ENCODE measurements at regions not wholly inside any gene's neighbourhood (a gene's known extent, or its start where the extent isn't known, plus 50 kb on each side); places are given as distances from the start of the nearest gene placed in this dataset.

DNA sequence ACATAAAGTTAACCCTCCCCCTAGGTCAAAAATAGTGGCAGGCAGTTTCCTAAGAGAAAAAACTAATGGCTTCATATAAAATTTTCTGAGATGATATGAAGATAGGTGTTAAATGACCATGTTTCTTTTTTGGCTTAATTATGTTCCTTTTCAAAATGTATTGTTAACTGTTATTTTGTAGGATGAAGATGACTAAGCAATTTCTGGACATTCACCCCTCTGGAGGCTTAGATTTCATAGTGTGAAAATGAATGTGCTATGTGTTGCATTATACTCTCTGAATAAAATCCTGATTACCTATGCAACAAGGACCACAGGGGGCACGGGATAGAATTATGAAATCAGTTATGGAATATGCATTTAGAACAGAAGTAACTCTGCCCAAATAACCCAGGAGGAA lies 233.5 kb downstream of the MRPS30 start:
- Histone ChIP-seq H3K4me1 (ENCODE audit: control insufficient read depth, insufficient read depth, low read length) (peaks cover 4% of the 10 kb centered on the region; the same call in 1 of the 2 replicates), H3K27ac (ENCODE audit: low read depth, low read length) (no peak overlapping the region), H3K4me3 (ENCODE audit: low read depth, low read length) (no peak overlapping the region), H3K27me3 (ENCODE audit: control insufficient read depth, insufficient read depth, low read length) (no peaks in the 10 kb centered on the region), H3K36me3 (ENCODE audit: control insufficient read depth, insufficient read depth, low read length) (no peaks in the 10 kb centered on the region), H3K9ac (ENCODE audit: low read length) (no peak overlapping the region), H3K9me3 (ENCODE audit: control insufficient read depth, insufficient read depth, low read depth, low read length) (no peaks in the 10 kb centered on the region)

DNA sequence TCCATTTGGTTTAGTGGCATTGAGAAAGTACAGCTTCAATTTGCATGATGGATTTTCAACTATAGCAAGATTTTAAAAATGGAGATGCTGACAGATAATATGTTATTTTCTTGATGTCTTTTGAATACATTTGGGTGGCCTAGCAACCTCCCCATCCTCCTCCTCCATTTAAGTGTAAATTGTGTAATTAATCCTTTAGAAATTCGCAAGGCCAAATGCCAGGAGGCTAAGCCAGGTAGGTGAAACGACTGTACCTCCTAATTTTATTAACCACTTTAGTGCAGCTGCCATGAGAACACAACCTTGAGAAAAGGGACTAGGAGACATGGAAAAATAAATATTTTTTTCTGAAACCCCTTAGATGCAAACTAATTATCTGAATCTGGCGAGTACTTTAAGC lies 248.8 kb downstream of the MRPS30 start:
- Histone ChIP-seq H3K27me3 (ENCODE audit: control insufficient read depth, insufficient read depth, low read length) (no peaks in the 10 kb centered on the region), H3K9me3 (ENCODE audit: control insufficient read depth, insufficient read depth, low read depth, low read length) (no peaks in the 10 kb centered on the region), H3K9ac (ENCODE audit: low read length) (no peak overlapping the region), H3K4me3 (ENCODE audit: low read depth, low read length) (no peak overlapping the region), H3K36me3 (ENCODE audit: control insufficient read depth, insufficient read depth, low read length) (no peaks in the 10 kb centered on the region), H3K27ac (ENCODE audit: low read depth, low read length) (peak overlapping the region; percentile 71; the same call in 1 of the 2 replicates), H3K4me1 (ENCODE audit: control insufficient read depth, insufficient read depth, low read length) (peaks cover 34% of the 10 kb centered on the region)

DNA sequence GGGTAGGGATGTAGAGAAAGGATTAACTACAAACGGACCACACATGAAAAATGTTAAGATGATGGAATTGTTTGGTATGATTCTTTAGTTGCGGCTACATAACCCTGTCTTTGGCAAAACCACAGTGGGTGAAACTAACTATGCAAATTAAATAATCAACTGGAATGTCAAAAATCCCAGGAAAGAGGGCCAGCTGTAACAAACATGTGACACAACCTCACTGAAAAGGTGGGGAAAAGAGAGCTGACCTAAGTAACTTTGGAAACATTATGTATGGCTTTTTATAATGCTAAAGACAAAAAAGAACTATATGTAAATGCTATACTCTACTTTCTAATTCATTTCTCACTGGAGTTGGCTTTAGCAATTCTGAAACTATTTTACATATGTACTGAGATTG lies 252.0 kb downstream of the MRPS30 start:
- Histone ChIP-seq H3K9ac (ENCODE audit: low read length) (no peak overlapping the region), H3K4me1 (ENCODE audit: control insufficient read depth, insufficient read depth, low read length) (peaks cover 34% of the 10 kb centered on the region), H3K9me3 (ENCODE audit: control insufficient read depth, insufficient read depth, low read depth, low read length) (no peaks in the 10 kb centered on the region), H3K27ac (ENCODE audit: low read depth, low read length) (peak overlapping the region; percentile 80), H3K4me3 (ENCODE audit: low read depth, low read length) (no peak overlapping the region), H3K27me3 (ENCODE audit: control insufficient read depth, insufficient read depth, low read length) (no peaks in the 10 kb centered on the region), H3K36me3 (ENCODE audit: control insufficient read depth, insufficient read depth, low read length) (no peaks in the 10 kb centered on the region)

DNA sequence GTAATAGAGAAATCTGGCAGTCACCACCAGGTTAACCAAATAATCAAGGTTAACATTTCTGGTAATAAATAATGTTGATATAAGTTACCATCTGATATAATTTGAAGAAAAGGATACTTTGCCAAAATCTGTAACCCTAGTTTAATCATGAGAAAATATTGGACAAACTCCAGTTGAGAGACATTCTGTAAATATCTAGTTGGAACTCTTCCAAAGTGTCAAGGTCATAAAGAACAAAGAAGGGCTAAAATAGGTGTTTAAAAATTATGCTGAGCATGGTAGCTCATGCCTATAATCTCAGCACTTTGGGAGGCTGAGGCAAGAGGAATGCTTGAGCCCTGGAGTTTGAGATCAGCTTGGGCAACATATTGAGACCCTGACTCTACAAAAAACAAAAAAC lies 253.3 kb downstream of the MRPS30 start:
- no peaks in the 10 kb centered on the region for H3K9me3 ChIP-seq (ENCODE audit: control insufficient read depth, insufficient read depth, low read depth, low read length)
- no peaks in the 10 kb centered on the region for H3K36me3 ChIP-seq (ENCODE audit: control insufficient read depth, insufficient read depth, low read length)
- H3K4me1 ChIP-seq (ENCODE audit: control insufficient read depth, insufficient read depth, low read length) = peaks cover 32% of the 10 kb centered on the region
- H3K27ac ChIP-seq (ENCODE audit: low read depth, low read length) = no peak overlapping the region
- H3K27me3 ChIP-seq (ENCODE audit: control insufficient read depth, insufficient read depth, low read length) = no peaks in the 10 kb centered on the region
- H3K4me3 ChIP-seq (ENCODE audit: low read depth, low read length) = no peak overlapping the region
- H3K9ac ChIP-seq (ENCODE audit: low read length) = no peak overlapping the region

DNA sequence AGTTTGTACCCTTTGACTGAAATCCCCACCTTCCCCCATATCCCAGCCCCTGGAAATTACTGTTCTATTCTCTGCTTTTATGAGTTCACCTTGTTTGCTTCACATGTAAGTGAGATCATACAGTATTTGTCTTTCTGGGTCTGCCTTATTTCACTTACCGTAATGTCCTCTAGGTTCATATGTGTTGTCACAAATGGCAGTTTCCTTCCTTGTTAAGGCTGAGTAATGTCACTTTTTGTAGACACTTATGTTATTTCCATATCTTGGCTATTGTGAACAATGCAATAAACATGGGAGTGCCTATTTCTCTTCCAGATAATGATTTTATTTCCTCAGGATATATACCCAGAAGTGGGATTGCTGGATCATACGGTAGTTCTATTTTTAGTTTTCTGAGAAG lies 272.3 kb downstream of the MRPS30 start:
- Histone ChIP-seq H3K36me3 (ENCODE audit: control insufficient read depth, insufficient read depth, low read length) (no peaks in the 10 kb centered on the region), H3K27ac (ENCODE audit: low read depth, low read length) (no peak overlapping the region), H3K4me1 (ENCODE audit: control insufficient read depth, insufficient read depth, low read length) (no peaks in the 10 kb centered on the region), H3K9ac (ENCODE audit: low read length) (no peak overlapping the region), H3K4me3 (ENCODE audit: low read depth, low read length) (no peak overlapping the region), H3K27me3 (ENCODE audit: control insufficient read depth, insufficient read depth, low read length) (no peaks in the 10 kb centered on the region), H3K9me3 (ENCODE audit: control insufficient read depth, insufficient read depth, low read depth, low read length) (no peaks in the 10 kb centered on the region)

DNA sequence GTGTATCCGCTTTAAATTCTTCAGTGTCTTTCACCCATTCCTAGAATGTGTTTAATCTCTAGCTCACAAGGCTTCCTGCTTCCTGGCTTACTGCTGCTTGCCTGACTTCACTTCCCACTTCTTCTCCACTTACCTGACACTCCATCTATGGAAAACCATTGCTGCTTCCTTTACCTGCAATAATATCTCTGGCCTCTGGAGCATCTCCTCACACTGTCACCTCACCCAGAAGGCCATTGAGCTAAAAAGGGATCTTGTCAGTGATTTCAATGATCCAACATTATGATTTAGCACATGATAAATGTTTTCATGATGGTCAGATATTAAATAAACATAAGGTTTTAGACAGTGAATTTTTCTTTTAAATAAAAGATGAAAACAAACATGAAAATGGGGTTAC lies 281.1 kb downstream of the MRPS30 start:
- Histone ChIP-seq H3K27ac (ENCODE audit: low read depth, low read length) (no peak overlapping the region), H3K9ac (ENCODE audit: low read length) (no peak overlapping the region), H3K27me3 (ENCODE audit: control insufficient read depth, insufficient read depth, low read length) (no peaks in the 10 kb centered on the region), H3K4me3 (ENCODE audit: low read depth, low read length) (no peak overlapping the region), H3K4me1 (ENCODE audit: control insufficient read depth, insufficient read depth, low read length) (no peaks in the 10 kb centered on the region), H3K9me3 (ENCODE audit: control insufficient read depth, insufficient read depth, low read depth, low read length) (no peaks in the 10 kb centered on the region), H3K36me3 (ENCODE audit: control insufficient read depth, insufficient read depth, low read length) (no peaks in the 10 kb centered on the region)

DNA sequence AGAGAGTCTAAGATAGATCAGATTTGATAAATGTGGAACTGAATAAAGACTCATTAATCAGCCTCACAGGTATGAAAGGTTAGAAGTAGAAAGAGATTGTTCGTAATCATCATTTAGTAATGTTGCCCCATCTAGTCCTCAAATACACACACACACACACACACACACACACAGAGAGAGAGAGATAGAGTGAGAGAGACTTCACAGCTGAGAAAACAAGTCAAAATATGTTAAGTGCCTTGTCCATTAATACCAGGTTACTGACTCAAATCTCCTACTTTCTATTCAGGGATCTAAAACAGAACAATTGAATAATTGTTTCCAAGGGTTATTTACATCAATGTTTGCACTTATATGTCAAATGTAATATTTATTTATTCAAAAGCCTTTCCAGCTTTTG lies 284.6 kb downstream of the MRPS30 start:
- Histone ChIP-seq H3K4me1 (ENCODE audit: control insufficient read depth, insufficient read depth, low read length) (no peaks in the 10 kb centered on the region; the same call in 1 of the 2 replicates), H3K4me3 (ENCODE audit: low read depth, low read length) (no peak overlapping the region), H3K9ac (ENCODE audit: low read length) (no peak overlapping the region), H3K9me3 (ENCODE audit: control insufficient read depth, insufficient read depth, low read depth, low read length) (no peaks in the 10 kb centered on the region), H3K27ac (ENCODE audit: low read depth, low read length) (no peak overlapping the region), H3K36me3 (ENCODE audit: control insufficient read depth, insufficient read depth, low read length) (no peaks in the 10 kb centered on the region), H3K27me3 (ENCODE audit: control insufficient read depth, insufficient read depth, low read length) (no peaks in the 10 kb centered on the region)

DNA sequence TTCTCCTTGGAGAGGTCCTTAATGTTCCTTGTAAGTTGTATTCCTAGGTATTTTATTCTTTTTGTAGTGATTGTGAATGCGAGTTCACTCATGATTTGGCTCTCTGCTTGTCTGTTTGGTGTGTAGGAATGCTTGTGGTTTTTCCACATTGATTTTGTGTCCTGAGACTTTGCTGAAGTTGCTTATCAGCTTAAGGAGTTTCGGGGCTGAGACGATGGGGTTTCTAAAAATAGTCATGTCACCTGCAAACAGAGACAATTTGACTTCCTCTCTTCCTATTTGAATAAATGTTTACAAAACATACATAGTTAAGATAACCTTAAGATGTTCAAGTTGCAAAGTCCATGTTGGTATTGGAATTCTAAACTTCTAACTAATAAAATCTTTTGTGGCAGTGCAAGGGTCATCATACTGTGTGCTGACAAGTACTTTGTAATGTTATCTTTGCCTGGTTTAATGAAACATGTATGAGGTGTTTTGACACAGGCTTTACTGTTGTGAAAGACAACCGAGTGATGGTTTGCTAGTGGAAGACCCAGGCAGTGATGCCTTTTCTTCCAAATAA lies 286.2 kb downstream of the MRPS30 start:
- no peak overlapping the region for H3K4me3 ChIP-seq (ENCODE audit: low read depth, low read length)
- no peaks in the 10 kb centered on the region for H3K36me3 ChIP-seq (ENCODE audit: control insufficient read depth, insufficient read depth, low read length)
- H3K4me1 ChIP-seq (ENCODE audit: control insufficient read depth, insufficient read depth, low read length) = no peaks in the 10 kb centered on the region; the same call in 1 of the 2 replicates
- H3K9me3 ChIP-seq (ENCODE audit: control insufficient read depth, insufficient read depth, low read depth, low read length) = no peaks in the 10 kb centered on the region
- H3K27ac ChIP-seq (ENCODE audit: low read depth, low read length) = no peak overlapping the region
- no peak overlapping the region for H3K9ac ChIP-seq (ENCODE audit: low read length)
- no peaks in the 10 kb centered on the region for H3K27me3 ChIP-seq (ENCODE audit: control insufficient read depth, insufficient read depth, low read length)

DNA sequence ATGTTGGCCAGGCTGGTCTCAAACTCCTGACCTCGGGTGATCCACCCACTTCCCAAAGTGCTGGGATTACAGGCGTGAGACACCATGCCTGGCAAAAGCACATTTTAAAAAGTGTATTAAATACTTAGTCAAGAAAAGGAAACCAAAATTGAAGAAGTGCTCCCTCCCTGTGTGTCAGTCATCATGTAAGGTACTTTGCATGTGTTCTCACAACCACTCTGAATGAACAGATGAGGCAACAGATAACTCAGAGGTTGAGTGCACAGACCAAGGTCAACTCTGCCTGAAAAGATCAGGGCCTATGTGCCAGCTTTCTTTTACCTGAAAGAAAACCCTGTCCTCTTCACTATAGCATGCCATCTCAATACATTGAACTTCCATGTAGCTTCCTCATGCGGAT lies 289.7 kb downstream of the MRPS30 start:
- Histone ChIP-seq H3K4me3 (ENCODE audit: low read depth, low read length) (no peak overlapping the region), H3K36me3 (ENCODE audit: control insufficient read depth, insufficient read depth, low read length) (no peaks in the 10 kb centered on the region), H3K9ac (ENCODE audit: low read length) (no peak overlapping the region), H3K4me1 (ENCODE audit: control insufficient read depth, insufficient read depth, low read length) (no peaks in the 10 kb centered on the region; the same call in 1 of the 2 replicates), H3K27me3 (ENCODE audit: control insufficient read depth, insufficient read depth, low read length) (no peaks in the 10 kb centered on the region), H3K9me3 (ENCODE audit: control insufficient read depth, insufficient read depth, low read depth, low read length) (peaks cover 3% of the 10 kb centered on the region), H3K27ac (ENCODE audit: low read depth, low read length) (no peak overlapping the region)

DNA sequence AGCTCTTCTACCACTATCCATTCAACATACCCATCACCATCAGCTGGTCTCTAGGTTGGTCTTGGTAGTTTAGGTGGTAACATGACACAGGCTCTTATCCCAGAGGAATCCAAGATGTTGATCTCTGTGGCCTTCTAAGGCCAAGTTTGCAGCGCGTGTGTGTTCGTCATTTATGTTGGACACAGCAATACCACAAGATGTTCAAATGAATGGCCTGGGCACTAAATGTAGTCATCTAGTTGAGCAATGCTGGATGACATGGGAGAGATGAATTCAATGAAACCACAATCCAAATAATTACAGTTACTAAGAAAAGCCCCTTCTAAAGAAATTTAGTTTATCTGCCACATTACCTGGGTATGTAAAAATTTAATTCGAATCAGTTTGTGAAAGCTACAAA lies 292.4 kb downstream of the MRPS30 start:
- Histone ChIP-seq H3K27ac (ENCODE audit: low read depth, low read length) (no peak overlapping the region), H3K36me3 (ENCODE audit: control insufficient read depth, insufficient read depth, low read length) (no peaks in the 10 kb centered on the region), H3K9me3 (ENCODE audit: control insufficient read depth, insufficient read depth, low read depth, low read length) (peaks cover 12% of the 10 kb centered on the region), H3K9ac (ENCODE audit: low read length) (no peak overlapping the region), H3K27me3 (ENCODE audit: control insufficient read depth, insufficient read depth, low read length) (no peaks in the 10 kb centered on the region), H3K4me3 (ENCODE audit: low read depth, low read length) (no peak overlapping the region), H3K4me1 (ENCODE audit: control insufficient read depth, insufficient read depth, low read length) (no peaks in the 10 kb centered on the region; the same call in 1 of the 2 replicates)

DNA sequence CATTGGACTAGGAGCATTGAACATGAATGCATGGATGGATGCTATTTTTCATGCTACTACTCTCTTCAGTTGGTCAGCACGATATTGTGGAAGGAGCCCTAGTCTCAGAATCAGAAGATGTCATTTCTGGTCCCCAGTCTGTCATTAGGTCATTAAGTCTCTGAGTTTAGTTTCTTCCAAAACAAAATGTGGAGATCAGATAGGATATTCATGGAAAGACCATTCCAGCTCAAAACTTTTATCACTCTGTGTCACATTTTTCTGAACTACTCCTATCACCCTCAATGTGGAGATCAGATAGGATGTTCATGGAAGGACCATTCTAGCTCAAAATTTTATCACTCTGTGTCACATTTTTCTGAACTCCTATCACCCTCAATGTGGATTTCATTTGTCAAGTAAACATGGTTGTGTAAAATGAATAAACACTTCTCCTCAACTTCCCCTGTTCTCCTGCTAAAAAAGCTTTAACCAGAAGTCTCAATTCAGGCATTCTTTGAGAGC lies 296.8 kb downstream of the MRPS30 start:
- Histone ChIP-seq H3K9me3 (ENCODE audit: control insufficient read depth, insufficient read depth, low read depth, low read length) (peaks cover 12% of the 10 kb centered on the region), H3K36me3 (ENCODE audit: control insufficient read depth, insufficient read depth, low read length) (no peaks in the 10 kb centered on the region), H3K4me3 (ENCODE audit: low read depth, low read length) (no peak overlapping the region), H3K9ac (ENCODE audit: low read length) (no peak overlapping the region), H3K27me3 (ENCODE audit: control insufficient read depth, insufficient read depth, low read length) (no peaks in the 10 kb centered on the region), H3K4me1 (ENCODE audit: control insufficient read depth, insufficient read depth, low read length) (peaks cover 17% of the 10 kb centered on the region), H3K27ac (ENCODE audit: low read depth, low read length) (no peak overlapping the region)

Data from HUES6 (cell line).